ENCODE measurements at regions not wholly inside any gene's neighbourhood (a gene's known extent, or its start where the extent isn't known, plus 50 kb on each side); places are given as distances from the start of the nearest gene placed in this dataset.

GRCh38 chr14:61977217-61977616 lies 215.0 kb downstream of the SNAPC1 start:
- Histone ChIP-seq H3K9me3 (ENCODE audit: control insufficient read depth, low read depth, low read length) (no peaks in the 10 kb centered on the region), H3K9ac (ENCODE audit: extremely low read depth, insufficient read length, low read length) (no peak overlapping the region), H3K79me1 (ENCODE audit: insufficient read depth, low read depth, low read length, poor library complexity, severe bottlenecking) (no peaks in the 10 kb centered on the region), H2AK5ac (ENCODE audit: insufficient read length, low read length) (no peak overlapping the region), H2AFZ (ENCODE audit: low read length) (no peak overlapping the region), H3K4me1 (ENCODE audit: insufficient read depth, low read length) (no peaks in the 10 kb centered on the region), H3K23ac (ENCODE audit: insufficient read length, low read depth, low read length) (no peak overlapping the region), H2BK15ac (ENCODE audit: low read depth, low read length) (no peak overlapping the region), H3T11ph (ENCODE audit: low read length) (no peak overlapping the region), H4K8ac (replicated peaks; ENCODE audit: insufficient read length, low read depth, low read length) (no peak overlapping the region), H3K23me2 (ENCODE audit: insufficient read length, low read depth, low read length, poor library complexity, severe bottlenecking) (no peaks in the 10 kb centered on the region), H4K91ac (ENCODE audit: insufficient read length, low read depth, low read length) (no peak overlapping the region), H2BK120ac (ENCODE audit: low read depth, low read length, poor library complexity, severe bottlenecking) (no peak overlapping the region), H3K4ac (ENCODE audit: low read depth, low read length) (no peak overlapping the region), H3K27ac (ENCODE audit: insufficient read length, low read depth, low read length) (no peak overlapping the region), H3K18ac (ENCODE audit: insufficient read length, low read depth, low read length) (no peak overlapping the region), H4K20me1 (ENCODE audit: control insufficient read depth, insufficient read depth, insufficient read length) (no peaks in the 10 kb centered on the region), H3K27me3 (ENCODE audit: insufficient read depth, low read length) (no peaks in the 10 kb centered on the region), H3K56ac (ENCODE audit: insufficient read length, low read depth, low read length) (no peak overlapping the region), H3K4me2 (ENCODE audit: insufficient read depth, insufficient read length, low read length) (no peak overlapping the region), H2BK5ac (ENCODE audit: insufficient read length, low read length) (no peak overlapping the region), H2BK12ac (ENCODE audit: insufficient read length, low read depth, low read length) (no peak overlapping the region), H3K14ac (ENCODE audit: insufficient read depth, low read length) (no peak overlapping the region), H2BK20ac (ENCODE audit: low read depth, low read length, poor library complexity, severe bottlenecking) (no peak overlapping the region), H3K79me2 (ENCODE audit: insufficient read depth, low read length) (no peaks in the 10 kb centered on the region), H4K5ac (ENCODE audit: insufficient read length, low read depth, low read length) (no peak overlapping the region)
- Mint-ChIP-seq H3K9me3 (peaks cover 26 to 33% of the 10 kb centered on the region in 2 experiments), H3K27ac (no peak overlapping the region), H3K36me3 (ENCODE audit: insufficient read depth in 1 of 3, low read depth in 3 of 3) (peaks cover 11 to 27% (median 14%) of the 10 kb centered on the region in 3 experiments), H3K27me3 (ENCODE audit: low read depth) (peaks cover 3% of the 10 kb centered on the region), H3K4me1 (peaks cover 4 to 9% of the 10 kb centered on the region in 2 experiments), H3K4me3 (no peak overlapping the region)
- no peak for TF ChIP-seq CTCF (conservative IDR thresholded peaks at IDR 0.05)
- no peak for DNase-seq

All from H9 (cell line).